Adrenal gland (tissue), 5 donors: ENCODE measurements at regions not wholly inside any gene's neighbourhood (a gene's known extent, or its start where the extent isn't known, plus 50 kb on each side); places are given as distances from the start of the nearest gene placed in this dataset.

Experiments used
- CTCF ChIP-seq, 6 experiments: fragments of 450-650 bp in 4 of 6; fragments of 200-600 bp in 2 of 6; sonication (generic) in 1 of 6; IDR thresholded peaks; 1 replicate in 5 of 6; 2 replicates in 1 of 6; pipeline versions ENCODE4 v1.5.1 to v1.8.0; 2016 to 2021; ENCODE audit warnings: antibody characterized with exemption in 6 of 6, mild to moderate bottlenecking in 2 of 6, moderate library complexity in 1 of 6
- POLR2A ChIP-seq, 2 donors: fragments of 450-650 bp; IDR thresholded peaks; one replicate each; pipeline ENCODE4 v1.6.1; 2017; ENCODE audit warnings: antibody characterized with exemption in 2 of 2, mild to moderate bottlenecking in 2 of 2, moderate library complexity in 1 of 2
- donor health status: DM: no; HTN: no; CAD: no.

GRCh38 chr2:181396256-181397123 lies 60.7 kb upstream of the ITGA4 start:
- TF ChIP-seq POLR2A (IDR thresholded peaks at IDR 0.05) (no peak), CTCF (IDR thresholded peaks at IDR 0.05) (no peak)
